ENCODE measurements at regions not wholly inside any gene's neighbourhood (a gene's known extent, or its start where the extent isn't known, plus 50 kb on each side); places are given as distances from the start of the nearest gene placed in this dataset.
"Not testable (repeated sequence)": the region's sequence is repeated elsewhere in the genome, so short reads cannot be mapped to it uniquely, and the experiment has no call there.

DNA sequence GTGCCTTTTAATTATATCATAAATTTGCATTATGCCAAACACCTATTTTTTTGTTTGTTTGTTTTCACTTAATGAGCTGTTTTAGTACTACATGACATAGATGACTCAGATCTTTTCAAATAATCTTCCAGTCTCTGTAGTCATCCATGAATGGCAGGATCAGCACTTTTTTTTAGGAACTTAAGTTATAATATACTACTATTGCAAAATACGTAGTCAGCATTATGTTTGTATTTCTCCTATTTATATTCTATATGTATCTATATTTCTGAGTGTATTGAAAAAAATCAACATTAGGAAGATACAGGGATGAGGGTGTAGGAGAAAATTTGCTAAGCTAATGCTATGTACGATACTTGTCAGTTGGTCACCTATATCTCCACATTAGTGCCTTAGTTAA, 773.1 kb upstream of the AGA start:
- 0 to 100% (median 79%) methylated on average over 1 to 2 of the region's 2 CpGs; no CpG with 5 or more reads in 2 of the 10 experiments for WGBS, 10 experiments
- Histone ChIP-seq H3K4me3 (no peak overlapping the region), H3K4me1 (replicated peaks in 1 of 2) (no peaks in the 10 kb centered on the region), H3K27ac (no peak overlapping the region)
- no peak for ATAC-seq (replicated peaks in 6 of 8)
- in situ Hi-C loops (cut with MboI; ENCODE audit: low pct_unique_long_range_greater_than_20kb in 2 of 9, low sequenced_read_pairs in 9 of 9, unreplicated experiment in 9 of 9) = no loop called here

DNA sequence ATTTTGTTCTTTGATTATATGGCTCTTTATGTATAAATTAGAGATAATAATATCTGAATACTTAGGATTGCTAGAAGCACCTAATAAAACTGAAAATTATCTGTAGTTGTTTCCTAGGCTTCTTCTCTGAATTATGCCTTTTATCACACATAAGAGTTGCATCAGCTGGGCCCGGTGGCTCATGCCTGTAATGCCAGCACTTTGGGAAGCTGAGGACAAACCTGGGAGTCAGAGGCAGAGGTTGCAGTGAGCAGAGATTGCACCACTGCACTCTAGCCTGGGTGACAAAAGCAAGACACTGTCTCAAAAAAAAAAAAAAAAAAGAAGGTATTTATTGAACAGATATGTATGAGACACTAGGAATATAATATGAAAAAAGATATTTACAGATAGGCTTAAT, 773.5 kb upstream of the AGA start:
- in situ Hi-C loops (cut with MboI; ENCODE audit: low pct_unique_long_range_greater_than_20kb in 2 of 9, low sequenced_read_pairs in 9 of 9, unreplicated experiment in 9 of 9) = no loop called here
- WGBS, 10 experiments = 0 to 83% (median 72%) methylated on average over 1 of the region's 1 CpG; no CpG with 5 or more reads in 6 of the 10 experiments
- peak in 2 of 8 experiments; percentile 55 to 63 for ATAC-seq (replicated peaks in 6 of 8)
- H3K4me1 ChIP-seq (replicated peaks in 1 of 2) = no peaks in the 10 kb centered on the region
- H3K4me3 ChIP-seq = no peak overlapping the region
- H3K27ac ChIP-seq = no peak overlapping the region

DNA sequence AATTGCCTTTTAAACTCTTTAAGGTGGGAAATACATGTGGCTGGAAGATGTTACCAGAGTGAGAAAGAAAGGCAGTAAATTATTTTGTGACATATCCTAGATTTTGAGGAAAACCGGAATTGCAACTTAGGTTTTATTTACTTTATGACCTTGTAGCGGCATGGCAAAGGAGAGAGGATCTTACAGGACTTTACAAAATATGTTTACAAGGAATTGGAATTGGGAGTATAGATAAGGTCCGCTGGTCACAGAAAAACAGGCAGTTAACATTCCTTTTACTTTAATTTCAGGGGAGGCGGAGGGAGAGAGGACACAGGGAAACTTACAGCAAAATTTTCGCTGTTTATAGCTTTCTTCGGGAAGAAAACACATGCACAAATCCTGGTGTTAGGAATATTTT, 784.2 kb upstream of the AGA start:
- in situ Hi-C loops (cut with MboI; ENCODE audit: low pct_unique_long_range_greater_than_20kb in 2 of 9, low sequenced_read_pairs in 9 of 9, unreplicated experiment in 9 of 9); ATAC-seq (replicated peaks in 6 of 8); H3K4me3 ChIP-seq; H3K27ac ChIP-seq; H3K4me1 ChIP-seq (replicated peaks in 1 of 2): not testable (repeated sequence)
- 0 to 83% (median 66%) methylated on average over 1 to 6 of the region's 6 CpGs; no CpG with 5 or more reads in 1 of the 10 experiments for WGBS, 10 experiments

DNA sequence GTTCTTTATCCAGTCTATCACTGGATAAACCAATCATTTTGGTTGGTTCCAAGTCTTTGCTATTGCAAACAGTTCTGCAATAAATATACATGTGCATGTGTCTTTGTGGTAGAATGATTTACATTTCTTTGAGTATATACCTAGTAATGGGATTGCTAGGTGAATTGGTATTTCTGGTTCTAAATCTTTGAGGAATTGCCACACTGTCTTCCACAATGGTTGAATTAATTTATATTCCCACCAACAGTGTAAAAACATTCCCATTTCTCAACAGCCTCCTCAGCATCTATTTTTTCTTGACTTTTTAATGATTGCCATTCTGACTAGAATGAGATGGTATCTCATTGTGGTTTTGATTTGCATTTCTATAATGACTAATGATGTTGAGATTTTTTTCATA, 791.7 kb upstream of the AGA start:
- no peaks in the 10 kb centered on the region for H3K4me1 ChIP-seq (replicated peaks in 1 of 2)
- H3K4me3 ChIP-seq = no peak overlapping the region
- in situ Hi-C loops (cut with MboI; ENCODE audit: low pct_unique_long_range_greater_than_20kb in 2 of 9, low sequenced_read_pairs in 9 of 9, unreplicated experiment in 9 of 9) = no loop called here
- H3K27ac ChIP-seq = no peak overlapping the region
- no peak for ATAC-seq (replicated peaks in 6 of 8)

DNA sequence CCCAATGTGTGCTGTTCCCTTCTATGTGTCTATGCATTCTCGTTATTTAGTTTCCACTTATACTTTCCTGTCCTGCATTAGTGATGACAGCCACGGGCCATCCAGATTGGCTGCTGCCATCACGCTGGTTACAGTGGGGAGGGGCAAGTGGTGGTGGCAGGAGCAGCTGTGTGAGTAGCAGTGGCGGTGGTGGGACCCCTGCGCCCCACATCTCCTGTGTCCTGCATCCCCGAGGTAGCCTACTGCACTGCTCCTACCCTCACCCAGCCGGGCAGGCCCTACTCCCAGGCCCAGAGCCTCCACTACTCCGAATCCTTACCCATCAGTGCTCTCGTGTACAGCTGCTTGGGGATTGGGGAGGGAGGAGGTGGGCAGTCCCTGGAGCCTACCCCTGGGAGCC, 798.7 kb upstream of the AGA start:
- Histone ChIP-seq H3K27ac (no peak overlapping the region), H3K4me1 (replicated peaks in 1 of 2) (no peaks in the 10 kb centered on the region), H3K4me3 (no peak overlapping the region)
- in situ Hi-C loops (cut with MboI; ENCODE audit: low pct_unique_long_range_greater_than_20kb in 2 of 9, low sequenced_read_pairs in 9 of 9, unreplicated experiment in 9 of 9) = no loop called here
- ATAC-seq (replicated peaks in 6 of 8) = no peak
- 0 to 91% (median 67%) methylated on average over 1 to 7 of the region's 9 CpGs; no CpG with 5 or more reads in 3 of the 10 experiments for WGBS, 10 experiments

DNA sequence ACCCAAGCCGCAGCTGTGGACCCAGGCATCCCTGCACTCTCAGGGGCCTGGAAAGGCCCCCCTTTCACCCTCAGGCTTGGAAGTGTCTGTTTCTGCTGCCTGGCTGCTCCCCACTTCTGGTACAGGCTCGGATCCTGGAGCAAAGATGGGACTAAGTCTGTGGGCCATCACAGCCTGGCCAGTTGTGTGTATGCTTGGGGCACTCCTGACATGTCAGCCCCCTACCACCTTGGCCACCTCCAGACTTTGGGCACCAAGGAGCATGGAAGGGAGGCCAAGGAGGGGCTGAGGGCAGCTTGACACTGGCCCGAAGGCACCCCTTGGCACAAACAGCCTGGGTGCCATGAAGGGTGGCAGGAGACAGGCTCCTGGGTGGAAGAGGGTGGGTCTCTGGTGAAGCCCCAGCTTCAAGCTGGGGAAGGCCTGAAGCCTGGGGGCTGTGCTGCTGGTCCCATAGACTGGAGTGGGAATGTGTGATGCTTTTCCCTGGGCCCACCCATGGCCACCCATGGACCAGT, 799.4 kb upstream of the AGA start:
- no peak for ATAC-seq (replicated peaks in 6 of 8)
- WGBS, 10 experiments = 0 to 60% methylated on average over 1 to 2 of the region's 3 CpGs; no CpG with 5 or more reads in 8 of the 10 experiments
- Histone ChIP-seq H3K27ac (no peak overlapping the region), H3K4me1 (replicated peaks in 1 of 2) (no peaks in the 10 kb centered on the region), H3K4me3 (no peak overlapping the region)
- in situ Hi-C loops (cut with MboI; ENCODE audit: low pct_unique_long_range_greater_than_20kb in 2 of 9, low sequenced_read_pairs in 9 of 9, unreplicated experiment in 9 of 9) = no loop called here

DNA sequence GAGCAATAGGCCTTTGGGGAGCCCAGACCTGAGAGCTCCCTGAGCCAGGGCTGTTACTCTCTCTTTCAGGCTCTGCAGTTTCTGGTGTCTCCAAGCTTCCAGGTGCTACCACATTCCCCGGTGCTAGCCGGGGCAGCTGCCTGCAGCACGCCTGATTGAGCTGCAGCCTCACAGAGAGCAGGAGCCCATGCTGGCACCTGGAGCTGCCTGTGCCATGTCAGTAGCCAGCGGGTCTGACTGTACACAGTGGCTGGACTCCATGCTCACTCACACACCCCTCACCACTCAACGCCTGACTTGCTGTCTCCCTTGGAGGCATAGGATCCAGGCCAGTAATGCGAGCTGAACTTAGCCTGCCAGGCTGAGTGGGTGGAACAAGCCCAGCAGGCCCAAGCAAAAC, 800.4 kb upstream of the AGA start:
- no peak overlapping the region for H3K4me3 ChIP-seq
- no peaks in the 10 kb centered on the region for H3K4me1 ChIP-seq (replicated peaks in 1 of 2)
- no peak for ATAC-seq (replicated peaks in 6 of 8)
- 60 to 100% (median 84%) methylated on average over 1 to 3 of the region's 6 CpGs; no CpG with 5 or more reads in 5 of the 10 experiments for WGBS, 10 experiments
- no peak overlapping the region for H3K27ac ChIP-seq
- in situ Hi-C loops (cut with MboI; ENCODE audit: low pct_unique_long_range_greater_than_20kb in 2 of 9, low sequenced_read_pairs in 9 of 9, unreplicated experiment in 9 of 9) = no loop called here

DNA sequence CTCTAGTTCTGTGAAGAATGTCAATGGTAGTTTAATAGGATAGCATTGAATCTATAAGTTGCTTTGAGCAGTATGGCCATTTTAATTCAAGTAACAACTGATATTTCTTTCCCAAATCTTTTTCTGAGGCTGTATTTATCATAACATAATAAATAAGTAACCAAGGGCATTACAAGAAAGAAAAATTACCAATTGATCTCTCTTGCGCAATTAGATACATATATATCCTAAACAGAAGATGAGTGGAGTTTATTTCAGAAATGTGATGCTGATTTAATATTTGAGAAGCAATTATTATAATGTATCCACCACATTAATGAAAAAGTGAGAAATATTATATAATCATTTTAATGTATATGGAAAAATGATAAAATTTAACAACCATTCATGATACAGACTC, 802.5 kb upstream of the AGA start:
- in situ Hi-C loops (cut with MboI; ENCODE audit: low pct_unique_long_range_greater_than_20kb in 2 of 9, low sequenced_read_pairs in 9 of 9, unreplicated experiment in 9 of 9) = no loop called here
- ATAC-seq (replicated peaks in 6 of 8) = no peak
- Histone ChIP-seq H3K4me3 (no peak overlapping the region), H3K4me1 (replicated peaks in 1 of 2) (no peaks in the 10 kb centered on the region), H3K27ac (no peak overlapping the region)
- WGBS, 10 experiments = 29 to 100% (median 90%) methylated on average over 1 of the region's 1 CpG; no CpG with 5 or more reads in 1 of the 10 experiments

DNA sequence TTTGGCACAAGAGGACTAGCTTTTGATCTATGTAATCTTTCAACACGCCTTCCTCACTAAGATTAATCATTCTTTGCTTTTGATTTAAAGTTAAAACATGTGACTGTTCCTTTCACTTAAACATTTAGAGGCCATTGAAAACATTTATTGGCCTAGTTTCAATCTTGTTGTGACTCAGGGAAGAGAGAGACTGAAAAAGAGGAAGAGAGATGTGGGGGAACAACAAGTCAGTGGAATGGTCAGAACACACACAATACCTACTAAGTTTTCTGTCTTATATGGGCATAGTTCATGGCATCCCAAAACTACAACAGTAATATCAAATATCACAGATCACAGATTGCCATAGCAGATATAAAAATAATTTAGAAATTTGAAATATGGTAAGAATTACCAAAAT, 812.9 kb upstream of the AGA start:
- Histone ChIP-seq H3K4me3 (no peak overlapping the region), H3K27ac (no peak overlapping the region), H3K4me1 (replicated peaks in 1 of 2) (no peaks in the 10 kb centered on the region)
- 0 to 92% (median 75%) methylated on average over 1 of the region's 1 CpG; no CpG with 5 or more reads in 1 of the 10 experiments for WGBS, 10 experiments
- ATAC-seq (replicated peaks in 6 of 8) = no peak
- in situ Hi-C loops (cut with MboI; ENCODE audit: low pct_unique_long_range_greater_than_20kb in 2 of 9, low sequenced_read_pairs in 9 of 9, unreplicated experiment in 9 of 9) = no loop called here

DNA sequence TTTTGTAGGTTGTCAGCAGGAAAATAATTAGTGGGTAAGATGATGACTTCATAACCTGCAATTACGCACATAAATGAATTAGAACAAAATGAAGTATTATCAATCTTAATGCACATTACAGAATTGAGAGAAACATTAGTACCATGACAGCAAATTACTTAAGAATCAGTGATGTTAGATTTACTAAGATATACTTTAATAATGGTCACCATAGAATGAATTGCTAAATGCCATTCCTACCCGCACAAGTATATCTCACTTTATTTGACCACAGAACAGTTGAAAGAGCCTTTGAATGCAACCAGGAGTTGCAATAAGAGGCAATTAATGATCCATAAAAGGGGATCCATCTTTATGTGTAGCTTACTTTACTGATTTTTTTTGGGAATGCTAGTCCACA, 816.4 kb upstream of the AGA start:
- in situ Hi-C loops (cut with MboI; ENCODE audit: low pct_unique_long_range_greater_than_20kb in 2 of 9, low sequenced_read_pairs in 9 of 9, unreplicated experiment in 9 of 9) = no loop called here
- 20 to 100% (median 78%) methylated on average over 1 to 2 of the region's 2 CpGs; no CpG with 5 or more reads in 1 of the 10 experiments for WGBS, 10 experiments
- H3K27ac ChIP-seq = no peak overlapping the region
- H3K4me1 ChIP-seq (replicated peaks in 1 of 2) = no peaks in the 10 kb centered on the region
- peak in 5 of 8 experiments; percentile 36 to 91 (median 80) for ATAC-seq (replicated peaks in 6 of 8)
- no peak overlapping the region for H3K4me3 ChIP-seq

DNA sequence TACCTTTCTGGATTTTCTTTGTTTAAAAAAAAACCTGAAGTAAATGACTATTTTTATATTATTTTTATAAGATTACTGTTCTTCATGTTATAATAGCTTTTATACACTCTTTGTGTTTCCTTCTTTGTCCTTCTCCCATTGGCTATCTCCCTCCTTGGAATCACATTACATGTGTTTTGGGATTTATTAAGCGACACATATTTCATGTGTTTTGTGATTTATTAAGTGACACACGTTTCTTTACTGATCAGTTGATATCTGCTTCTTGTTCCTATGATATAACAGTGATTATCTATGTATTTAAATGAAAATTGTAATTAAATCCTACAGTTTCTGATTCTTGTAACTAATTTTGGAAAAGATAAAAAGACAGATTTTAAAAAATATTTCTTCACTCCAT, 817.3 kb upstream of the AGA start:
- WGBS, 10 experiments = 0 to 100% (median 75%) methylated on average over 1 to 2 of the region's 2 CpGs; no CpG with 5 or more reads in 1 of the 10 experiments
- no peaks in the 10 kb centered on the region for H3K4me1 ChIP-seq (replicated peaks in 1 of 2)
- no peak for ATAC-seq (replicated peaks in 6 of 8)
- H3K27ac ChIP-seq = no peak overlapping the region
- H3K4me3 ChIP-seq = no peak overlapping the region
- in situ Hi-C loops (cut with MboI; ENCODE audit: low pct_unique_long_range_greater_than_20kb in 2 of 9, low sequenced_read_pairs in 9 of 9, unreplicated experiment in 9 of 9) = no loop called here

DNA sequence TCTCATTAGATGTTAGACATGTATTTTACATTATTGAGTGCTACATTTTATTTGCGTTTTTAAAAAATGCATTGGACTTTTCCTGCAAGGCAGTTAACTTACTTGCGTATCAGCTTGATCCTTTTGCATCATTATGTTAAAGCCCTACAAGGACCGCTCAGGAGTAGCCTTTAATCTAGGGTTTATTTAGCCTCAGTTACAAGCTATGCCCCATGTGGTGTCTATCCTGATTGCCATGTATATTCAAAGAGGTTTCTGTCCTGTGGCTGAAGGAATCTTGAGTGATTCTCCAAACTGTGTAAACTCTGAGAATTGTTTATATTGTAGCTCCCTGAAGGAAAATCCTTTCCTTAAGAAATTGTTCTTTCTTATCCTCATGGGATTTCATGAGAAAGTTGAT, 821.8 kb upstream of the AGA start:
- Histone ChIP-seq H3K27ac (no peak overlapping the region), H3K4me1 (replicated peaks in 1 of 2) (no peaks in the 10 kb centered on the region), H3K4me3 (no peak overlapping the region)
- WGBS, 10 experiments = 31 to 100% (median 67%) methylated on average over 1 to 3 of the region's 3 CpGs; no CpG with 5 or more reads in 1 of the 10 experiments
- ATAC-seq (replicated peaks in 6 of 8) = no peak
- in situ Hi-C loops (cut with MboI; ENCODE audit: low pct_unique_long_range_greater_than_20kb in 2 of 9, low sequenced_read_pairs in 9 of 9, unreplicated experiment in 9 of 9) = no loop called here

DNA sequence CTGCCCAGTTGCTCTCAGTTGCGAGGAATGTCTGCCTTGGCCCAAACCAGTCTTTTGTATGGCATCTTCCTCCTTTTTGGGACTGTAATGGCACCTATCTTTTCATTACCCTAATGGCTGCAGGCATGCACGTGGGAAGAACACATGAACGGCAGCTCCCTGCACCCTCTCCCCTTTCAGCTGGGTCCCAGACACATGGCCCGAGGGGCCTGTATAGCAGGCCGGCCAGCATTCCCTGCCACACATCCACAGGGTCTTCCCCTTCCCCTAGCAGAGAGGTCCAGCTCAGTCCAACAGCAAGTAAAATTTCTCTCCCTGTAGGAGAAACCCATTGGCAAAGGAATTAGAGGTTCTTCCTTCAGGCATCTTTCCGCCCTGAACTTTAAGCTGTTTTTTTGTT, 829.1 kb upstream of the AGA start:
- ATAC-seq (replicated peaks in 6 of 8) = no peak
- Histone ChIP-seq H3K4me1 (replicated peaks in 1 of 2) (no peaks in the 10 kb centered on the region), H3K4me3 (no peak overlapping the region), H3K27ac (no peak overlapping the region)
- WGBS, 10 experiments = 7 to 98% (median 87%) methylated on average over 1 to 6 of the region's 6 CpGs
- in situ Hi-C loops (cut with MboI; ENCODE audit: low pct_unique_long_range_greater_than_20kb in 2 of 9, low sequenced_read_pairs in 9 of 9, unreplicated experiment in 9 of 9) = no loop called here

DNA sequence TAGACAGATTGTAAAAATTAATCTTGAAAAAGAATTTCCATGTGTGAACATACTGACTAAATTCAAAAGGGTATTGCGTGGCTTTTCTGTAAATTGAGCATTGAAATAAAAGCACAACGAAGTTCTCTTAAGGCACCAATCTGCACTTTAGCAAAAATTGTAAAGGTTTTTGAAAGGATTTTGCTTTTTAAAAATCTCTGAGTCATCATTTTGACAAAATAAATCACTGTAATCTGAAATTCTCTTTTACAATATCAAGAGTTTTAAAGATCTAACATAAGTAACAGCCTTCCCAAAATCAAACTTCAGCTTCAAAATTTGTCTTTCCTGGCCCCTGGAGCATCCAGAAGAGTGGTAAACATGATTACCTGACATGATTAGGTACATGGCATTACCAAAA, 830.9 kb upstream of the AGA start:
- Histone ChIP-seq H3K27ac (no peak overlapping the region), H3K4me3 (no peak overlapping the region), H3K4me1 (replicated peaks in 1 of 2) (no peaks in the 10 kb centered on the region)
- no peak for ATAC-seq (replicated peaks in 6 of 8)
- 0 to 100% (median 83%) methylated on average over 1 to 2 of the region's 2 CpGs; no CpG with 5 or more reads in 1 of the 10 experiments for WGBS, 10 experiments
- in situ Hi-C loops (cut with MboI; ENCODE audit: low pct_unique_long_range_greater_than_20kb in 2 of 9, low sequenced_read_pairs in 9 of 9, unreplicated experiment in 9 of 9) = no loop called here
